ENCODE measurements at regions not wholly inside any gene's neighbourhood (a gene's known extent, or its start where the extent isn't known, plus 50 kb on each side); places are given as distances from the start of the nearest gene placed in this dataset.

- ChIA-PET POLR2A (no interaction called here), CTCF (interaction anchor here (2.2 kb wide), 1 partner anchor 12 kb away, joined by 8 read pairs; no protein-coding TSS in a partner anchor)
- no CpG with 5 or more reads among the region's 1 CpG for WGBS (ENCODE audit: insufficient coverage)
These were observed 91.1 kb upstream of the ATP11B start for GRCh38 chr3:182702216-182702615.

DNA sequence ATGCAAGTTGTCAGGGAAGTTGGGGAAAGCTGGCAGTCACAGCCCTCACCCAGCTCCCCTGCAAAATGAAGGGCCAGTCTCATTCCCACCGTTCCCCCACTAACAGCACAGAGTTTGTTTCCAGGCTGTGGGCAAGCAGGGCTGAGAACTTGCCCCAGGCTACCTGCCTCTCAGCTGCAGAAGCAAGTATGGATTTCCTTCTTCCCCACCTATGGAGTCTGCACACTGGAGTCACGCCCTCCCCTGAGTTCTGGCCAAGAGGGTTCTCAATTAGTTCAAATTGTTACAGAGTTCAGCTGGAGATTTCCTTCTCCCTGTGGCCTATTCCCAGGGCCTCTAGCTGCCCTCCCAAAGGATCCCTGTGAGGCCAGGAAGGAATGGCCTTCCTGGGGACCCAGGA, 90.1 kb upstream of the ATP11B start:
- no peak overlapping the region for H3K4me2 ChIP-seq (replicated peaks; ENCODE audit: low read depth, low read length, poor library complexity, severe bottlenecking)
- ATAC-seq (ENCODE audit: low read depth) = no peak
- no peak overlapping the region for H2AFZ ChIP-seq (ENCODE audit: insufficient read depth, low read depth, low read length, poor library complexity, severe bottlenecking)
- H3K9me3 ChIP-seq (ENCODE audit: control extremely low read depth in 1 of 3, control insufficient read depth in 2 of 3, insufficient read depth in 1 of 3, low read length in 2 of 3) = no peaks in the 10 kb centered on the region
- H3K9me3 Mint-ChIP-seq (ENCODE audit: insufficient read depth) = peaks cover 2% of the 10 kb centered on the region
- TF ChIP-seq CTCF (IDR thresholded peaks at IDR 0.05) (no peak), EZH2 (IDR thresholded peaks at IDR 0.05; ENCODE audit: borderline replicate concordance, insufficient read depth, low read depth, low read length, poor library complexity, severe bottlenecking) (no peak)
- H3K9ac ChIP-seq (ENCODE audit: low read length) = no peak overlapping the region
- no peak overlapping the region for H3K4me3 Mint-ChIP-seq
- no peak overlapping the region for H3K27ac Mint-ChIP-seq
- H3K79me2 ChIP-seq (ENCODE audit: control insufficient read depth, insufficient read depth, low read length) = no peaks in the 10 kb centered on the region
- 85% methylated on average over 2 of the region's 2 CpGs for WGBS (ENCODE audit: insufficient coverage)
- H3K27me3 Mint-ChIP-seq = peaks cover 44% of the 10 kb centered on the region
- no peaks in the 10 kb centered on the region for H3K4me1 Mint-ChIP-seq
- H3K27ac ChIP-seq (ENCODE audit: low read length in 2 of 2) = no peak overlapping the region
- DNase-seq = no peak
- H4K20me1 ChIP-seq (ENCODE audit: control insufficient read depth, insufficient read depth, low read length, poor library complexity, severe bottlenecking) = no peaks in the 10 kb centered on the region
- no peaks in the 10 kb centered on the region for H3K4me1 ChIP-seq (ENCODE audit: control insufficient read depth in 2 of 2, insufficient read depth in 2 of 2, low read length in 2 of 2)
- H3K4me3 ChIP-seq (ENCODE audit: control extremely low read depth in 1 of 5, extremely low read depth in 1 of 5, insufficient read depth in 1 of 5, low read depth in 2 of 5, low read length in 4 of 5) = no peak overlapping the region
- no peaks in the 10 kb centered on the region for H3K36me3 ChIP-seq (replicated peaks in 1 of 2; ENCODE audit: control extremely low read depth in 1 of 2, control insufficient read depth in 1 of 2, extremely low read depth in 1 of 2, insufficient read depth in 2 of 2, low read length in 1 of 2)
- peaks cover 0 to 7% (median 3%) of the 10 kb centered on the region in 4 experiments for H3K27me3 ChIP-seq (replicated peaks in 1 of 4; ENCODE audit: control extremely low read depth in 1 of 4, control insufficient read depth in 3 of 4, insufficient read depth in 4 of 4, low read length in 3 of 4)
- POLR2A ChIA-PET = no interaction called here
- intact Hi-C loops (cut with micrococcal nuclease) = no loop called here
- CTCF ChIA-PET = interaction anchor here (1.0 to 2.2 kb wide), 3 partner anchors 11 to 17 kb away, joined by 3 to 8 read pairs (median 3); no protein-coding TSS in a partner anchor

More at GRCh38 chr3:182702216-182702615, 91.1 kb upstream of the ATP11B start:
- H3K27me3 Mint-ChIP-seq = peaks cover 41% of the 10 kb centered on the region
- H3K27ac Mint-ChIP-seq = no peak overlapping the region
- Histone ChIP-seq H3K36me3 (replicated peaks in 1 of 2; ENCODE audit: control extremely low read depth in 1 of 2, control insufficient read depth in 1 of 2, extremely low read depth in 1 of 2, insufficient read depth in 2 of 2, low read length in 1 of 2) (no peaks in the 10 kb centered on the region), H3K4me1 (ENCODE audit: control insufficient read depth in 2 of 2, insufficient read depth in 2 of 2, low read length in 2 of 2) (no peaks in the 10 kb centered on the region), H4K20me1 (ENCODE audit: control insufficient read depth, insufficient read depth, low read length, poor library complexity, severe bottlenecking) (no peaks in the 10 kb centered on the region), H3K27ac (ENCODE audit: low read length in 2 of 2) (no peak overlapping the region), H3K4me3 (ENCODE audit: control extremely low read depth in 1 of 5, extremely low read depth in 1 of 5, insufficient read depth in 1 of 5, low read depth in 2 of 5, low read length in 4 of 5) (no peak overlapping the region), H3K27me3 (replicated peaks in 1 of 4; ENCODE audit: control extremely low read depth in 1 of 4, control insufficient read depth in 3 of 4, insufficient read depth in 4 of 4, low read length in 3 of 4) (peaks cover 0 to 7% (median 3%) of the 10 kb centered on the region in 4 experiments), H3K79me2 (ENCODE audit: control insufficient read depth, insufficient read depth, low read length) (no peaks in the 10 kb centered on the region), H3K9me3 (ENCODE audit: control extremely low read depth in 1 of 3, control insufficient read depth in 2 of 3, insufficient read depth in 1 of 3, low read length in 2 of 3) (no peaks in the 10 kb centered on the region), H3K4me2 (replicated peaks; ENCODE audit: low read depth, low read length, poor library complexity, severe bottlenecking) (no peak overlapping the region), H3K9ac (ENCODE audit: low read length) (no peak overlapping the region), H2AFZ (ENCODE audit: insufficient read depth, low read depth, low read length, poor library complexity, severe bottlenecking) (no peak overlapping the region)
- no peak for DNase-seq
- H3K9me3 Mint-ChIP-seq (ENCODE audit: insufficient read depth) = peaks cover 2% of the 10 kb centered on the region
- no peak for TF ChIP-seq CTCF (IDR thresholded peaks at IDR 0.05)
- TF ChIP-seq EZH2 (IDR thresholded peaks at IDR 0.05; ENCODE audit: borderline replicate concordance, insufficient read depth, low read depth, low read length, poor library complexity, severe bottlenecking) = no peak
- no peaks in the 10 kb centered on the region for H3K4me1 Mint-ChIP-seq
- no peak for ATAC-seq (ENCODE audit: low read depth)
- intact Hi-C loops (cut with micrococcal nuclease) = no loop called here
- H3K4me3 Mint-ChIP-seq = no peak overlapping the region
